GM12873 (cell line): ENCODE measurements at regions not wholly inside any gene's neighbourhood (a gene's known extent, or its start where the extent isn't known, plus 50 kb on each side); places are given as distances from the start of the nearest gene placed in this dataset.

Source experiments
- TF ChIP-seq, protein P1 (sequence below): IDR thresholded peaks from 2 replicates; pipeline ENCODE4 v1.5.1; 2012; ENCODE audit warnings: low read depth, mild to moderate bottlenecking, moderate library complexity, low read length, control low read depth; ENCODE audit not compliant: insufficient read depth; ENCODE audit errors: missing control alignments

DNA sequence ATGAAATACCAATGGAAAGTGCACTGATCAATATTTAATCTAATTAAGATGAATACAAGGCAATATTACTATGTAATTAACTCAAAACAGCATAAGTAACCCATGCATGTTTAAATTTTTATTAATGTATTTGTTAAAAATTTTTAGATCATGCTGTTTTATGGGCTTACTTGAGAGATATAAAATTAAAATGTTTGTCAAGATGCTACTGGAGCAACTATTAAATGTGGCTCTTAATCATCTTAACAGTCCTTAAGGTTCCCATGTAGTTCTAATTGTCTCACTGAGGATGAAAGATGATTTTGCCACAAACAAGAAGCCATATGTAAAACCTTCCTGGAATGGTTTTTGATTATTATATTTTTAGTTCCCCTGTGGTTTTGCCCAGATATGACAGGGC, 897.1 kb downstream of the KCNMA1 start:
- TF ChIP-seq, protein P1, sequence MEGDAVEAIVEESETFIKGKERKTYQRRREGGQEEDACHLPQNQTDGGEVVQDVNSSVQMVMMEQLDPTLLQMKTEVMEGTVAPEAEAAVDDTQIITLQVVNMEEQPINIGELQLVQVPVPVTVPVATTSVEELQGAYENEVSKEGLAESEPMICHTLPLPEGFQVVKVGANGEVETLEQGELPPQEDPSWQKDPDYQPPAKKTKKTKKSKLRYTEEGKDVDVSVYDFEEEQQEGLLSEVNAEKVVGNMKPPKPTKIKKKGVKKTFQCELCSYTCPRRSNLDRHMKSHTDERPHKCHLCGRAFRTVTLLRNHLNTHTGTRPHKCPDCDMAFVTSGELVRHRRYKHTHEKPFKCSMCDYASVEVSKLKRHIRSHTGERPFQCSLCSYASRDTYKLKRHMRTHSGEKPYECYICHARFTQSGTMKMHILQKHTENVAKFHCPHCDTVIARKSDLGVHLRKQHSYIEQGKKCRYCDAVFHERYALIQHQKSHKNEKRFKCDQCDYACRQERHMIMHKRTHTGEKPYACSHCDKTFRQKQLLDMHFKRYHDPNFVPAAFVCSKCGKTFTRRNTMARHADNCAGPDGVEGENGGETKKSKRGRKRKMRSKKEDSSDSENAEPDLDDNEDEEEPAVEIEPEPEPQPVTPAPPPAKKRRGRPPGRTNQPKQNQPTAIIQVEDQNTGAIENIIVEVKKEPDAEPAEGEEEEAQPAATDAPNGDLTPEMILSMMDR = no peak

DNA sequence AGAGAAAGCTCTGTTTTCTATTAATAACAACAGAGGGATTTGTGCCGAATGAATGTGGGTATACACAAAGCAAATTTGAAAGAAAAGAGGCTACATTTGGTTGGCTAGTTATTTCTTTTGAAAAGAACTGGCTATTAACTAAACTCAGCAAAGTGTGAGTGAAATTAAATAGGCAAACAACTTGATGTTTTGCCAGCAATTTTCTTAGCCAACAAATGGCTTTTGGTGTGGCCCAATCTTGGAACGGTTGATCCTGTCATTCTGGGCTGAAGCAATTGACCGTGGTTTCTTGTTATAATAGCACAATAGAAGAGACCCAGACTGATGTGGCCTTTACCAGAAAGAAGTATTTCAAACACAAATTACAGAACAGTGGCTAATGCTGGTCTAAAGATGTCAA, 898.6 kb downstream of the KCNMA1 start:
- TF ChIP-seq, protein P1 = no peak

DNA sequence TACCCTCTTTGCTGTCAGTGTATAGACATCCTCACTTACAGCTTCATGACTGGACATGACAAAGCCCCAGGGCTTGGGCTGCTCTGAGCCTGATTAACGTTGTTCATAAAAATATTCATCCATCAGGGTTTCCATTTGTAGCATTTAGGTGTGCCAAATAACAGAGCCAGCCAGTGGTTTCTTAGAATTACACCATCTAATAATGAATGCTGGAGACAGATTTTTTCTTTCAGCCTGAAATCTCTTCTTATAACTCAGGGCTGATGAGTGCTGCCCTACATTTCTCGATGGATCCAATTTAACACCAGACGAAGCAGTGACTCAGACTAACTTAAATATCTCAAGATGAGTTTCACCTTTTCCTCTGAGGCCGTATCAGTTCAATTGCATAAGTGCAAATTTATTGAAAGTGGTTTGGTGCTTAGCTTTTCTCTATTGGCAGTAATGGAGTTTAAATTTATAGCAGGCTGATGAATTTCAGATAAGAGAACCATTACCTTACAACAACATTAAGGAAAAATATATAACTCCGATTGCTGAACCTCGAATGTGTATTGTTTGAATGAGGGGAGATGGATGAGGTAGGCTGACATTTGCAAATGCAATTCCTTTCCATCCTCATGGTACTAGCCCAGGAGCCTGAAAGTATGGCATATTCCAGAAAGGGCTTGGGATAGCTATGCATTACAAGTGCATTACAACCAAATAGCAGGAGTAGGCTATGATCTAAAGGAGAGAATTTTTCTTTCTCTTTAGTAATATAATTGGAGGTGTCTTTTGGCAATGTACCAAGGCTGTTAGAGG, 900.6 kb downstream of the KCNMA1 start:
- TF ChIP-seq, protein P1 = no peak

DNA sequence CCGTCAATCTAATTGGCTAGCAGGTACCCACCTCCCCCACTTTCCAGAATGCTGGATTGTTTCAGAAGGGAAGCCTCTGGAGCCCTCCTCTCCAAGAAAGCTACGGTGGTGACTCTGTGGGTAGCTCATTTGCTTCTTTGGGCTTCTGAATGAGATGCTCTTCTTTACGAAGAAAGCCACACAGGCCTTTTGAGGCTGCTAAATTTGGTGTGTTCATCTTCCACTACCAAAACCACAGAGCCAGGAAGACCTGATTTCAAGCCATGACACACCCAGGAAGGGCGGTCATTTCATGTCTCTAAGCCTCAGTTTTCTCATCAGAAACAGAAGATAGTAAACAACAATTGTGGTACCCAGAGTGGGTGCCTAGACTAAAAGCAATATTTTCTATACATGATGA, 901.2 kb downstream of the KCNMA1 start:
- TF ChIP-seq, protein P1 = no peak

DNA sequence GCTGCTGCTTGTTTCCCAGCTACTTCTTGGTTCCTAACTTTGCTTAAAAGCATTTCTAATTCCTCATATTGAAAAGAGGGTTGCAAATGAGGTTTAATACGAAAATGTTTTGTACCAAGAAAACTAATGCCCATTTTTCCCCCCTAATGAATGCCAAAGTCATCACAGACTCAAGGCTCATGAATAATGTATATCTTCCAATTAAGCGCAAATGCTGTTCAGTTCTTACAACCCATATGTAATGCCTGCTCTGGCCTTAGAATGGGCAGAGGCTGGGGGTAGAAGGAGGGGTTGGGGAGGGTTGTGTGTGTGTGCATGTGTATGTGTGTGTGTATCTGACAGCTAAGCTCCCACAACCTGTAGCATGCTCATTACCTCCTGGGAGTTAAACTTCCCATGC, 901.7 kb downstream of the KCNMA1 start:
- TF ChIP-seq, protein P1 = no peak

DNA sequence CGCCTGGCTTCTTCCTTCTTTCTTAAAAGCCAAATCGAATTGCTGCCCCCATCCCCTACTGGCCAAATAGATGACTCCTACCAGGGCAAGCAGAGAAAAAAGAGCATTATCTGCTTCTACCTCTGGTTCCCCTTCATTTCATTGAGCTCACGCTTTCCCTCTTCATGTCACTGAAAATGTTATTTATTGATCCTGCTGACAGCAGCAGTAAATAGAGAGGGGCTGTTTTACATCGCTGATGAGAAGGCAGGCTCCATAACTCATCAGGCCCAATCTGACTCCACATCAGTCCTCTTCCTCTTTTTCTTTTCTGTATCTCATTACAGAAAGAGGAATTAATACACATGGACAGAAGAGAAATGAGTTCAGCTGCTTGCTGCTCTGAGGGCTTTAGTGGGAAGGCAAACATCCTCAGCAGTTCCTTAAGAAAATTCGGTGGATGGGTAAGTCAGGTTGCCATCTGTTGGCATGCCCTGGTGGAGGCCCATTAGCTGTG, 904.1 kb downstream of the KCNMA1 start:
- TF ChIP-seq, protein P1 = no peak

DNA sequence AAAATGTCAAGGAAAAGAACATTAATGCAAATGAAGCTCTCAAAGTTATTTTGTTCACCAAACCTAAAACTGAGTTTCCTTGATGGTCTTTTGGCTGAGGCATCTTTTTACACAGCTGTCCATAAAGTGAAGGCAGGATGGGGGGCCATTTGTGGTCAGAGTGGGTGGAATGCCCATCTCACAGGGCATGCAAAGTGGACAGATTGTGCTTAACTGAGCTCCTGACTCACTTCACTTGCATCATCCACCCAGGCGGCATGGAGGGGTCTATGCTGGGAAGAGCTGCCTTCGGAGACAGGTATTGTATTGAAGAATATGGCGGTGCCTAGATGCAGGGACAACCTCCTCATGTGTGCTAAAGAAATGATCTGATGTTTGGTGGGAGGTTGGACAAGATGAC, 905.3 kb downstream of the KCNMA1 start:
- TF ChIP-seq, protein P1 = no peak
